Activated CD8-positive, alpha-beta memory T cell treated with anti-CD3 and anti-CD28 coated beads, Interleukin-2, amount 50 U/mL, for 1 hour (primary cell): ENCODE measurements at regions not wholly inside any gene's neighbourhood (a gene's known extent, or its start where the extent isn't known, plus 50 kb on each side); places are given as distances from the start of the nearest gene placed in this dataset.
"Not testable (repeated sequence)": the region's sequence is repeated elsewhere in the genome, so short reads cannot be mapped to it uniquely, and the experiment has no call there.

ENCODE experiments used
- DNase-seq: peaks from one replicate; pipeline ENCODE4 v3.0.0-alpha.2; 2020; ENCODE audit errors: extremely low read depth

GRCh38 chr21:15431053-15431452 is 298.7 kb upstream of the USP25 start:
- DNase-seq, result no peak

- DNase-seq, result no peak
Measured at GRCh38 chr21:15433091-15433490, 296.7 kb upstream of the USP25 start.

GRCh38 chr21:15434163-15434905 is 295.4 kb upstream of the USP25 start:
- no peak for DNase-seq

GRCh38 chr21:15436031-15436430 is 293.8 kb upstream of the USP25 start:
- DNase-seq, result no peak

GRCh38 chr21:15437883-15438282 is 291.9 kb upstream of the USP25 start:
- DNase-seq, result no peak

- no peak for DNase-seq
Measured at GRCh38 chr21:15439726-15440125, 290.1 kb upstream of the USP25 start.

- DNase-seq, result no peak
Measured at GRCh38 chr21:15441060-15441493, 288.7 kb upstream of the USP25 start.

GRCh38 chr21:15441992-15442391 is 287.8 kb upstream of the USP25 start:
- no peak for DNase-seq

- no peak for DNase-seq
Measured at GRCh38 chr21:15442743-15443469, 286.9 kb upstream of the USP25 start.

- no peak for DNase-seq
Measured at GRCh38 chr21:15443740-15444117, 286.1 kb upstream of the USP25 start.

GRCh38 chr21:15444118-15444960 is 285.4 kb upstream of the USP25 start:
- DNase-seq, result no peak

GRCh38 chr21:15445327-15445726 is 284.5 kb upstream of the USP25 start:
- no peak for DNase-seq

- DNase-seq, result no peak
Measured at GRCh38 chr21:15446223-15446622, 283.6 kb upstream of the USP25 start.

- no peak for DNase-seq
Measured at GRCh38 chr21:15449556-15449955, 280.2 kb upstream of the USP25 start.

GRCh38 chr21:15453261-15453660 is 276.5 kb upstream of the USP25 start:
- no peak for DNase-seq

GRCh38 chr21:15453785-15454184 is 276.0 kb upstream of the USP25 start:
- not testable (repeated sequence) for DNase-seq

GRCh38 chr21:15454931-15455330 is 274.9 kb upstream of the USP25 start:
- not testable (repeated sequence) for DNase-seq

- no peak for DNase-seq
Measured at GRCh38 chr21:15455819-15456462, 273.8 kb upstream of the USP25 start.

- no peak for DNase-seq
Measured at GRCh38 chr21:15457965-15458364, 271.8 kb upstream of the USP25 start.

- no peak for DNase-seq
Measured at GRCh38 chr21:15462092-15462491, 267.7 kb upstream of the USP25 start.

GRCh38 chr21:15466329-15466728 is 263.5 kb upstream of the USP25 start:
- DNase-seq, result no peak

- no peak for DNase-seq
Measured at GRCh38 chr21:15468368-15468767, 261.4 kb upstream of the USP25 start.
